SHP77 treated with DMSO at 0.1 percent for 48 hours (cell line): ENCODE measurements at regions not wholly inside any gene's neighbourhood (a gene's known extent, or its start where the extent isn't known, plus 50 kb on each side); places are given as distances from the start of the nearest gene placed in this dataset.

Experiments used
- DNase-seq: peaks from one replicate; lab custom pipeline; 2025; lab: John Stamatoyannopoulos, UW

DNA sequence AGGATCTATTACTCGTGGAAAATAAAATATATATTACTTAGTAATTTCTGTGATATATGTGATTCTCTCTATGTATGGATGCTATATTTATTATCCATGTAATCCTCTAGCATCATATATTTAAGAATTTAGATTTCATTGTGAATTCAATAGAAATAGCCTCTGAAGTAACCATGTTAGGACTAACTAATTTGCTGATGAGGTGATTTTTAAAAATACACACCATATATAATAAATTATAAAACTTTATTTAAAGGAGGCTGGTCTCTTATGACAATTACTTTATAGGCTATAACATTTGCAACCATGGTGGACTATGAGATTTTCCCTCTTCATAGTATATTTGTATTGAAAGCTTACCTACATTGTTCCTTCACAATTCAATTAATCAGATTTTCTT is 424.9 kb upstream of the MGAT4C start:
- no peak for DNase-seq

GRCh38 chr12:86675197-86675596 is 419.0 kb upstream of the MGAT4C start:
- DNase-seq = no peak

DNA sequence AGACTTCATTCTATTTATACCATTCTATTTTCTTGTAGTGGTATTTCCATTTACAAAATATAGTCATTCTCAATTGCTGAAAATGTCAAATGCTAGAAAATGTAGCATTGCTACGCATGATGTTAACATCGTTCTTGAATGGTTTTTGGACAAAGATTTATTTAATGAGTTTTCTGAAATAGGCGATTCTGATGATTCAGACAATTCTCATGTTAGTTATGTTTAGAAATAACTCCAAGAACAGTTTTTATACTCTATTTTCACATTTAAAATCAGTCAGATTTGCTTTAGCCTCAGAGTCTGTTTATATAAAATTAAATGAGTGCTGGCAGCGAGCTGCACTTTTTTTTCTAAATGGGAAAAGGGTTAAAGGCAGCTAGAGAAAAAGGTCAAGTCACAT is 414.8 kb upstream of the MGAT4C start:
- no peak for DNase-seq

DNA sequence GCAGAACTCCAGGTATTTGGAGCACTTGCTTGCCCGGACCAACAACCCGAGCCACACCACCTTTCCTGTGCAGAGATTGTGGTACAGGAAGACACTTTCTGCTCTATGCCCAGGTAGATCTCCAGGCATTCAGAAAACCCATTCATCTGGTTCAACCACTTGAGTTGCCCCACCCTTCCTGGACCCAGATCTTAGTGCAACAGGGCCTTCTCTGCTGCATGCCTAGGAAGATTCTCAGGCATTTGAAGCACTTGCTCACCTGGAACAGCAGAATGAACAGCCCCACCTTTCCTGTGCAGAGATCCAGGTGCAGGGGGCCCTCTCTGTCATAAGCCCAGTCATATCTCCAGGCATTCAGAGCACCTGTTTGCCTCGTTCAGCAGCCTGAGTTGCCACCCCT is 412.8 kb upstream of the MGAT4C start:
- DNase-seq = no peak

DNA sequence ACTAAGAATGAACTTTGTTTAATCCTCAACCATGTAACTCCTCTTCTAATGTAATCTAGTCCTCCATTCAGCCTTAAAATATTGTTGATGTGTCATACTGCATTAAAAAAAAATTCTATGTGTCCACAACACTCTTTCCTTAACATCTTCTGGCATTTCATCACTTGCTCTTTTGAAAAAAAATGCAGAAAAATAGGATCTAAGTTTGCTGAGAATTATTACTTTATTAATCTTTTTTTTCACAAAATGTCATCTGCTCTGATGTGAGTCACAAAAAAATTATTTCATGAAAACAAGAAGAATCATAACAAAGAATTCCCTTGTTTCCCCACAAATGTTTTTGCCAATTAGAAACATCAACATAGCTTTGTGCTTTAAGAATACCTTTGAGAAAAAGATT is 410.1 kb upstream of the MGAT4C start:
- DNase-seq = no peak

GRCh38 chr12:86663716-86664115 is 407.5 kb upstream of the MGAT4C start:
- peak; percentile 2 for DNase-seq

GRCh38 chr12:86663173-86663572 is 407.0 kb upstream of the MGAT4C start:
- DNase-seq = no peak

DNA sequence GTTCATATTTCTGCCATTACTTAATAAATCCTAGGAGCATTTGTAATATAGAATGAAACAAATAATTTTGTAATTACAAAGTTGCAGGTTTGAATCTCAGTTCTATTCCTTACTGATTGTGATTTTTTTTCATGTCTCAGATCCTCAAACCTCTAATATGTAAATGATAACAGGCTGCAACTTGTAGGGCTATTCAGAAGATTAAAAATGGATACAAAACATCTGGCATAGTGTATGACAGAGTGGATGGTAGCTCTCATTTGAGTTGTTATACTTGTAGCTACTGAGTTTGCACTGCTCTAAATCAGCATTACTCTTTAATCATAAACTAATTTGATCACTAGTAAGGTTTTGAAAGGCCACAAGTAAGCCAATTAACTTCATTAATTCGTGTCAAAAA is 406.3 kb upstream of the MGAT4C start:
- no peak for DNase-seq

- DNase-seq = peak; percentile 39
Observed at GRCh38 chr12:86660488-86661147, 404.4 kb upstream of the MGAT4C start.

DNA sequence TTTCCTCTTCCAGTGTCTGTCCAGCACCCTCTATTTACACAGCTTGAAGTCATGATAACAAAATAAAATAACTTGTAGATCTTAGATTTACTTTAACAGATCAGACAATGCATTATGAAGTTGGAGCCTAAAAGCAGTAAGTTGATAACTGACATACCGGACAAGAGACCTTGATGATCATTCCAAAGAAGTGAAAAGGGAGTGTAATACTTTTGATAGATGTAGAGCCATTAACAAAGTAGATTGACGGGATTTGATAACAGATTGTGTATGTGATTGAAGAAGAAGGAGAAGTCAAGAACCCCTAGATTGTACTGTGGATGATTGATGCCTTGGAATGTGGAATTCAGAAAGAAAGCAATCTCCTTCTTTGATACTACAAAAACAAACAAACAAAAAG is 403.8 kb upstream of the MGAT4C start:
- DNase-seq = no peak

- DNase-seq = no peak
Observed at GRCh38 chr12:86658303-86658702, 402.1 kb upstream of the MGAT4C start.

DNA sequence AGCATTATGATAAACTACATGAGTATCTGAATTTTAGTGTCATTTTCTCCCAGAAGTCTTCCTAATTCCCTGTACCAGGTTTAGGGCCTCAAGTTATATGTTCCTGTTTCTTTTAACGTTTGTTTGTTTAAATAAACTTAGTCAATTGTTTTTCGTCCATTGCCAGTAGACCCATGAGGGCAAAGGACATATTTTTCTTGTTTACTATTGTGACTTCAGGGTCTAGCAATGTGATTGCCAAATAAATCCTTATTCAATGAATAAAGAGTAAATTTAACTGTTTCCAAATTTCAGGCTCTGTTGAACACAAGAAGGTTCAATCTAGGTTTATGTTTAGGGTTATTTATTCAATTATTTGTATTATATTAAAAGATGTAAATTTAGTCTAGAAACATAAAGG is 391.6 kb upstream of the MGAT4C start:
- DNase-seq = no peak

- no peak for DNase-seq
Observed at GRCh38 chr12:86634456-86635410, 378.5 kb upstream of the MGAT4C start.

DNA sequence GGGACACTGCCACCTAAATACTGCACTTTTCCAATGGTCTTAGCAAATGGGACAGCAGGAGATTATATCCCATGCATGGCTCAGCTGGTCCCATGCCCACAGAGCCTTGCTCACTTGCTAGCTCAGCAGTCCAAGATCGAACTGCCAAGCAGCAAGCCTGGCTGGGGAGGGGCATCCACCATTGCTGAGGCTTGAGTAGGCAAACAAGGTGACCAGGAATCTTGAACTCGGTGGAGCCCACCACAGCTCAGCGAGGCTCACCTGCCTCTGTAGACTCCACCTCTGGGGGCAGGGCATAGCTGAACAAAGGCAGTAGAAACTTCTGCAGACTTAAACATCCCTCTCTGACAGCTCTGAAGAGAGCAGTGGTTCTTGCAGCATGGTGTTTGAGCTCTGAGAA is 370.8 kb upstream of the MGAT4C start:
- DNase-seq = no peak

- no peak for DNase-seq
Observed at GRCh38 chr12:86623267-86623666, 367.1 kb upstream of the MGAT4C start.

- no peak for DNase-seq
Observed at GRCh38 chr12:86621957-86622356, 365.8 kb upstream of the MGAT4C start.

- DNase-seq = no peak
Observed at GRCh38 chr12:86613311-86613710, 357.1 kb upstream of the MGAT4C start.

- DNase-seq = no peak
Observed at GRCh38 chr12:86608638-86609037, 352.4 kb upstream of the MGAT4C start.

GRCh38 chr12:86601550-86602308 is 345.5 kb upstream of the MGAT4C start:
- DNase-seq = no peak

DNA sequence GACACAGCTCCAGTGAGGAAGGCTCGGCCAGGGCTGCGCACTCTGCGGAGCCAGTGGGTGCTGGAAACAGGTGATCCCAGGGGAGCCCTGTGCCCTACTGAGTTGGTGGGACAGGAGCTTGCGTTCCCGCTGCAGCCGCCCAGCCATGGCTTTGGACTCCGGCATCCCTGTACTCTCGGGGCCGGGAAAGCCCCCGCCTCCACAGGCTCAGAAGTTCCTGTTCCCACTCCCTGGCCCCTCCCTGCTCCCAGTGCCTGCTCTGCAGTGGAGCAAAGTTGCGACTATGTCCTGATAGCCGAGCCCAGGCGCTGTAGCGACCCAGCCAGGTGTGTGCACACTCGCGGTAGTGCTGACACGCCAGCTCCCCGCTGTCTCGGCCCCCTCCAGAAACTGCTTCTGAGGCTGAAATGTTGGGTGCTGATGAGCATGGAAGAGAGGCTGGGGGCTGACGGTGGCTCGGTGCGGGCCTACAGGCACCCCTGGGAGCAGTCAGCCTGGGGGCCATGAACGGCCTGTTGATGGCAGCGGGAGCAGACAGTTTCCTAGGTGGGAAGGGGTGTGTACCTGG is 344.6 kb upstream of the MGAT4C start:
- no peak for DNase-seq

DNA sequence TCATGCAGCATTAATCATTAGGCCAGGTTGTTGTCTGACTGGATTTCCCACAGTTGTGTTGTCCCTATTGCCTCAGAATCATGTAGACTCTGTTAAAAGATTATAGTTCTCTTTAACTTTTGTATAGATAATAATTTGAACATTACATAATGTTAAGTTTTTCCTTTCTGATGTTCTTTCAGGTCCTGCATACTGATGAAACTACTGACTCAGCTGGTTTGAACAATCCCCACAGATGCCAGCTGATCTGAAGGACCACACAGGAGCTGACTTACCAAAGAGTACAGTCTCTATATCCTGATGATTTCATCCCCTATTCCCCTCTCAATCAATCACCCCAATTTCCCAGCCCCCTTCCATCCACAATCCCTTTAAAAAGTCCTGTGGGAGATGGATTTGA is 341.2 kb upstream of the MGAT4C start:
- no peak for DNase-seq

DNA sequence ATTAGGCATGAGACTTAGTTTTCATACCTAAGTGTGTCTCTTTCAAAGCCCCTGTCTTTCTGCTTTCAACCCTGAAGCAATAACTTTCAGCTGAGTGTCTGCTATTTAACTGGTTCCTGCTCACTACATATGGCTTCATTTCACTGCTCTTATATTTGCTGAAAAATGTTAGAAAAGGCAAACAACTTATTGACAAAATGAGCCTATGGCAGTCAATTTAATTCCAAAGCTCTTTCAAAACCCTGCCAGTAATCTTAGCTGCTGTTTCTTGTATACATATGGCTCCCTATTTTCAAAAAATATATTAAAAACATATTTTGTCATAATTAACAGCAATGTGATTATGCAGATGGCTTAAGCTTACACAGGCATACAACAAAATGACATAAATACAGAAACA is 334.1 kb upstream of the MGAT4C start:
- DNase-seq = no peak
